Stimulated activated CD4-positive, alpha-beta T cell treated with anti-CD3 and anti-CD28 coated beads, Interleukin-15, amount 100 ng/mL, for 48 hours (primary cell): ENCODE measurements at regions not wholly inside any gene's neighbourhood (a gene's known extent, or its start where the extent isn't known, plus 50 kb on each side); places are given as distances from the start of the nearest gene placed in this dataset.
"Not testable (repeated sequence)": the region's sequence is repeated elsewhere in the genome, so short reads cannot be mapped to it uniquely, and the experiment has no call there.

Source experiments
- DNase-seq, 2 donors: peaks; one replicate each; pipeline ENCODE4 v3.0.0-alpha.2; 2020; ENCODE audit warnings: low read depth in 2 of 2

DNA sequence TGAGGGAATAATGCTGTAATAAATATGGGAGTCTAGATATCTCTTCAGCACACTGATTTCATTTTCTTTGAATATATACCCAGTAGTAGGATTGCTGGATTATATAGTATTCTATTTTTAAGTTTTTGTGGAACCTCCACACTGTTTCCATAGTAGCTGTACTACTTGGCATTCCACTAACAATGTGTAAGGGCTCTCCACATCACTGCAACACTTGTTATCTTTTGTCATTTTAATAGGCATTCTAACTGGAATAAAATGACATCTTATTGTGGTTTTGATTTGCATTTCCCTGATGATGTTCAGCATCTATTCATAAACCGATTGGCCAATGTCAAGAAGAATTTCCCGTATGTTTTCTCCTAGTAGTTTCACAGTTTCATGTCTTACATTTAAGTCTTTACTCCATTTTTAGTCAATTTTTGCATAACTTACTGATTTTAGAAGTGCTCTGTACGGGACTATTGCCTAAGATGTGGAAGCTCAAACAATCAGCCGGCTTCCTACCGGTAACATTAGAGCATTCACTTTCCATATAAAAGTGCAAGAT, 1078.8 kb downstream of the TAF11L14 start:
- no peak for DNase-seq

DNA sequence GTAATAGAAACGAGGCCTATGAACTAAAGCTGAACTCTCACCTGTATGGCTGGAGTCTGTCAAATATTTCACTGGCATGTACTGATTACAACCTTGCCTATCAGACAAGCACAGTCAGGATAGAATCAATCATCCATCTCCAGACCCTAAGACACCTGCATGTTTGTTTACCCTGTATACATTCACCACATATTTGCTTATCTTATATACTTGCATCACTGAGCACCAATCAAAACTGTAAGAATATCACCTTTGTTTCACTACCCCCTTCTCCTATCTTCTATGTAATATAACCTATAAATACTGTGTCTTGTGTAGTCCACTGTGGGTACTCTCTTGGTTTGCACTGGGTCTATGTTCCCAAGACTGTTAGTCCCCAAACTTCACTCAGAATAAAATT, 1085.7 kb downstream of the TAF11L14 start:
- no peak for DNase-seq

DNA sequence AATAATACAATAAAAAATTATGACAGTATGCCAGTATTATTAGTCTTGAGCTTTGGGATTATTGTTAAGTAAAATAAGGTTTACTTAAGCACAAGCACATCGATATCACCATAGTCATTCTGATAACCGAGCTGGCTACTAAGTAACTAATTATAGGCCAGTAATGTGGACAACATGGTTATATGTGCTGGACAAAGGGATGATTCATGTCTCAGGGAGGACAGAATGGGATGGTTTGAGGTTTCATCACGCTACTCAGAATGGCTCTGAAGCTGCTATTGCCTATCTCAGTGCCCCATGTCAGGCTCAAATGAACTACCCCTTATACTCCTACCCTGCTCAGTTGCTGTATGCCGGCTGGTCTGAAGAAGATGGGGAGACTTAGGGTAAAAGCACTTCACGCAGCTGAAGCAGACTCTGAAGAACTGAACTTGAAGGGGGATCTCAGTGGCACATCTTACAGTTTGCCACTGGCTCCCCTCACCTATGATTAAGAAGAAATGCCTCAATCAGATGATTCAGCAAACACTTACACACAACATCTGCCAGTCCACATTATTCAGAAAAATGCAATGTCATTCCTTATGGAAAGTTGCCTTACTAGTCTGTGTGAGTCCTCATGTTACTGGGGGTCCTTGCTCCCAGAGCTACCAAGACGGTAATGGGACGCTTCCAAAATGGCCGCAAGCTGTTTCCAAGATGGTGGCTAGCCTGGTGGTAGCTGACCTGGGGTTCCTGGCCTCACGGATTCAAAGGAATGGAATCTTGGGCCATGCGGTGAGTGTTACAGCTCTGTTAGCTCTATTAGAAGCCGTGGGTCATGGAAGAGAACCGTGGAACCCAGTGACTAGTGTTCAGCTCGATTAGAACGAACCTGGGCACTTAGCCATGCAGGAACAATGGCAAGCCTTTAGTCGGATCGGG, 1098.6 kb downstream of the TAF11L14 start:
- DNase-seq: no peak

DNA sequence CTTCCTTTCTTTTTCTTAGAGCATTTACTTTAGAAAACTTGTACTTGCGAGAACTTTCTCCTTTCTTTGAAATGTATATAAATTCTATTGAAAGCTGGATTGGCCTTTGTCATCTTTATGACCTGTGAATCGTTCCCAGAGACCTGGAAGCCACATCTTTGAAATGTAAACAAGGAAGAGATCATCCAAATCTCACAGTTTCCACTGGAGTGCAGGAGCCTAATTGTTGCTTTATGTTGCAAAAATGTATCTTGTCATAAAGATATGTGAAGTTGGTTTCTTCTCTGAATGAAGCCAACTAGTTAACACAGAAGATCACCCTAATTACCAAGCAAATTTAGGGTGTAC, 1101.8 kb downstream of the TAF11L14 start:
- DNase-seq: no peak

DNA sequence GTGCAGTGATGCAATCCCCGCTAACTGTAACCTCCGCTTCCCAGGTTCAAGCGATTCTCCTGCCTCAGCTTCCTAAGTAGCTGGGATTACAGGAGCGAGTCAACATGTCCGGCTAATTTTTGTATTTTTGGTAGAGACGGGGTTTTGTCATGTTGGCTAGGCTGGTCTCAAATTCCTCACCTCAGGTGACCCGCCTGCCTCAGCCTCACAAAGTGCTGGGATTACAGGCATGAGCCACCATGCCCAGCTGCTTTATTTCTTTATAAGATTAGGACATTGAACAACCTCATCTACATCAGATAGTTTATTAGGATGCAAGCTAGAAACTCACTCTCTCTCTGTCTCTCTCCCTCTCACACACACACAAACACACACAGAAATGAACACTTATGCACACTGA, 1102.5 kb downstream of the TAF11L14 start:
- DNase-seq: not testable (repeated sequence)

DNA sequence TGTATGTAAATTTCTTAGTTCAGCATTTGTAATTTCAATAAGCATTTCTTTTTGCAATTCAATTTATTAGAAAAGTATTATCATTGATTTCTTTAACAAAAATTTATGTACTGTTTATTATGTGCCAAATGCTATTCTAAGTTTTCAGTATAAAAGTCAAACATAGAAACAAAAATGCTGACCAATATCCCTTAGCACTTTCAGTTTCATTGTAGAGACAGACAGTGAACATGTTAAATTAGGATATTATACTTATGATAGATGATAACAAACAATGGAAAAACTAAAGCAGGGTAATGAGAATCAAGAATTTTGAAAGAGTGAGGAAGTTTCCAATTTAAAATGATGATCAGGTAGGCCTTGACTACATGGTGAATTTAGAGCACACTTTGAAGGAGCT, 1106.0 kb downstream of the TAF11L14 start:
- no peak for DNase-seq

DNA sequence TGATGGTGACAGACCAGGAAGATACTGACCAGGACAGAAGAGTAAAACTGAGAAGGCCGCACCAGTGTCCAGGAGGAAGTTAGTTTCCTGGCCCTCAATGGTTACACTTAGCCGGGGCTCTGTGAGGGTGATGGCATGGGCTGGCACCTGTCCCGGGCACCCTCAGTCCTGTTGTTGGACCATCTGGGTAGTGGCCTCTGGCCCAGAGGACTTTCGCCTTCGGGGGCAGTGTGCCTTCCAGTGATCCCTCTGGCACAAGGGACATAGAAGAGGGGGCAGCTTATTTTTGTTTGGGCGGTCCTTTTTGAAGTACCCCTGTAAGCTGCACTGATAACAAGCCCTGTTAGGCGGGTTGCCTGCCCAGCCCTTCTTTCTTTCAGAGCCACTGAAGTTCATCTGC, 1108.6 kb downstream of the TAF11L14 start:
- DNase-seq: no peak

DNA sequence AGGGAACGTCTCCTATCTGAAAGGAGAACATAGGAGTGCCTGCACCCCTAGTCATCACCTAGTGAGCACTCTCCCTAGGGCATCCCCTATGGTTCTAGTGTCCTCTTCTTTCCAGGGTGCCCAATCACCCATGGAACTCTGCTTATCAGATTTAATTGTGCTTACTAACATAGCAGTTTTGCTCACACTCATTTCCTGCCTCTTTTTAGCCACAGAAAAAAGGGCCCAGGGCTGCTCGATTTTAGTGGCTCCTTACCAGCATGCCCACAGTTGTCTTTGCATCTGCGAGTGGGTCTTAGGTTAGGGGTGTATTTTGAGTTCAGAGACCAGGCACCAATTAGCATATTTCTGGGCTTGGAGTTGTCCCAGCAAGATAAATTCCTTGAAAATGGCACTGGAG, 1110.2 kb downstream of the TAF11L14 start:
- no peak for DNase-seq

DNA sequence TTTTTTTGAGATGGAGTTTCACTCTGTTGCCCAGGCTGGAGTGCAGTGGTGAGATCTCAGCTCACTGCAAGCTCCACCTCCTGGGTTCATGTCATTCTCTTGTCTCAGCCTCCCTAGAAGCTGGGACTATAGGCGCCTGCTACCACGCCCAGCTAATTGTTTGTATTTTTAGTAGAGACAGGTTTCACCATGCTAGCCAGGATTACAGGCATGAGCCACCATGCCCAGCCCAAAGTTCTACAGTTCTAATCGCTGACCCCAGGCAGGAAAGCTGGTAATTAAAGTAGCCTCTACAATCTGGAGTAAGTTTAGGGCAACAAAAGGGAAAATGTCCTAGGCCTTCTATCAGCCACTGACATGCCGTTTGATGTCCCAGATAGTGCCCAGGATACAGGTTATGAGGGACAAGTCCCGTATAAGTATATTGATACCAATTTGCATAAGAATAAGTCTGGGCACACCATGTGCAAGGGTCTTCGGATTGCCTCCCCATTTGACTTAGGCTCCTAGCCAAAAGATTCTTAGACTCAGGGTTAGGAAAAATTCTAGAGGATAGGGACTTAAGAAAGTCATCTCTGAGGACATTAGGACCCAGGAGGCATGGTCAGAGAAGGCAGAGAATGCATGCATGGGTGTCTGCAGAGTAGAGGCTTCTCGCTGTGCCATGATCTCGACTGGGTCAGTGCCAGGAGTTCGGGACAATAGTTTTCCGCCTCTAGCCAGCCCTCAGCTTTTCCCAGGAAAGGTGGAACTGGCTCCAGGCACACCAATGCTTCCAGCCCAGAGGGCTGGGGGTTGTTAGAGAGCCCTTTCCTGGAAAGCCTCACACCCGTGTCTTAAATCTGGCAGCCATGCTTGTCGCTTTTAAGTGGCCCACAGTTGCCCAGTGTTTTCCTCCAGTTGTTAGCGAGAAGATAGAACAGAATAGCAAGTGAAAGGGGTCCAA, 1111.1 kb downstream of the TAF11L14 start:
- no peak for DNase-seq

DNA sequence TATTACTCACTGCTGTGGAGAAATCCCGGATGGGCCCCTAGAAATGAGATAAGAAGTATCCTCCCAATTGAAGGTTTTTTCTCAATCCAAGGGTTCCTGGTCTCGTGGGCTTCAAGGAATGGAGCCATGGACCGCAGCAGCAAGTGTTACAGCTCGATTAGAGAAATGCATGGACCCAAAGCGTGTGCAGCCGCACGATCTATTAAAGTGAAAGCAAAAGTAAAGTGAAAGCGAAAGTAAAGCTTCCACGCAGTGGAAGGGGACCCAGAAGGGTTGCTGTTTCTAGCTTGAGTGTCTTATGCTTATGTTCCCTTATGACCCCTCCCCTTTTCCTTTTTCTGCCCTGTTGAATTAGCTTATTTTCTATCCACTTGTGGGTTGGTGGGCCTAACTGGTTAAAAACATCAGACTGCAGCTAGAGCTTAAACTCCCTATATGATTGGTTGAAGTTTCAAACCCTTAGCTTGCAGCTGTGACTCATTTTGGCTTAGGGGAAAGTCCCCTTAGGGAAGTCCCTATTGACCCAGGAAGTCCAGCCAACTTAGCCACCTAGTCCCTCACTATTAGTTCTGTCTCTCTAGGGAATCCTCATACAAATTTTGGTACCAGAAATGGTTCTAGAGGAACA, 1111.8 kb downstream of the TAF11L14 start:
- peak in 1 of 2 donors; percentile 6 for DNase-seq

DNA sequence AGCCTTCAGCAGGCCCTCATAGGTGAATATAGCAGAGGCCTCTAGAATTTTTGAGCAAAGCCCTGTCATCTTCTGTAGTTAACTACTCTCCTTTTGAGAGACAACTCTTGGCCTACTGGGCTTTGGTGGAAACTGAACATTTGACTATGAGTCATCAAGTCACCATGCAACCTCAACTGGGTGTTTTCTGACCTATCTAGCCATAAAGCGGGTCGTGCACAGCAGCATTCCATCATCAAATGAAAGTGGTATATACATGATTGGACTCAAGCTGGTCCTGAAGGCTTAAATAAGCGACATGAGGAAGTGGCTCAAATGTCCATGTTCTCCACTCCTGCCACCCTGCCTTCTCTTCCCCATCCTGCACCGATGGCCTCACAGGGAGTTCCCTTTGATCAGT, 1115.5 kb downstream of the TAF11L14 start:
- DNase-seq: no peak

DNA sequence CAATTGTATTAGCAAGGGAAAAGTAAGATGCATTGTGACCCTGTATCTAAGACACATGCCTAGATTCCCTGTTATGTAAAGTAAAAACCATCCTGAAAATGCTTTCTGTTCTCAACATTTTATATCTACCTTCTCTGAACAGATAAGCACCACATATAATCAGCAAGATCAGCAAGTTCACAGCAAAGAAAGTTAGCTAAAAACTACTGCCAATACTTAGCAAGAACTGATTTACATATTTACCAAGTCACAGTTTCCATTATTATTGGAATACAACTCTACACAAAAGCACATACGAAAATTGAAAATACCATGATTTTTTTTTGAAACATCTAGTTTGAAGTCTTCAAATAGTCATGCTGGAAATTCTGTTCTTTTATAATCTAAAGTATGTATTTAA, 1118.1 kb downstream of the TAF11L14 start:
- no peak for DNase-seq

DNA sequence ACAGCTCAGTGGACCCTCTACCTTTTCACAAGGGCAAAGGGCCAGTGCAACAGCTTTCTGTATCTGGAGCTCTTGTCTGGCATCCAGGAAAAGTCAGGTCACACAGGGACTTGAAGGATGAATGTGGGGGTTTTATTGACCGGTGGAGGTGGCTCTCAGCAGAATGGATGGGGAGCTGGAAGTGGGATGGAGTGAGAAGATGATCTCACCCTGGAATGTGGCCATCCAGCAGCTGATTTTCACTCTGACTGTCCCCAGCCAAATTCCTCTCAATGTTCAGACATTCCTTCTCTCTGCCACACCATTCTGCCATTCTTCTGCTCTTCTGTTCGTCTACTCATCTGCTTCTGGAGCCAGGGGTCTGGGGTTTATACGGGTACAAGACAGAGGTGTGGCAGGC, 1119.9 kb downstream of the TAF11L14 start:
- no peak for DNase-seq

DNA sequence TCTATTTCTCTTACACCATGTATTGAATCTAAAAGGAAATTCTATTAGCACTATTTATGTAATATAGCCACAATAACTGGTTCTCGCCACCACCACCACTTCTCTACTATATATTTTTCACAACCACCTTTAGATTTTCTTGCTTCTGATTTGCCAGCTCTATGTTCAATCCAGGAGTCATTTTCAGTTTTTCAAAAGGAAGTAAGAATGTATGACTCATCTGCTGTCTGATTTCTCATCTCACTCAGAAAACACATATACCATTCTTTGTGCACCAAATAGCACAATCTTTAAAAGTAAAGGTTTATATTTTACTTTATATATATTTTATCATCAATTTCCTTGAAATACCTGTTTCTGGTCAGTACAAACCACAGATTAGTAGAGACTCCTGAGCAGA, 1127.5 kb downstream of the TAF11L14 start:
- no peak for DNase-seq

DNA sequence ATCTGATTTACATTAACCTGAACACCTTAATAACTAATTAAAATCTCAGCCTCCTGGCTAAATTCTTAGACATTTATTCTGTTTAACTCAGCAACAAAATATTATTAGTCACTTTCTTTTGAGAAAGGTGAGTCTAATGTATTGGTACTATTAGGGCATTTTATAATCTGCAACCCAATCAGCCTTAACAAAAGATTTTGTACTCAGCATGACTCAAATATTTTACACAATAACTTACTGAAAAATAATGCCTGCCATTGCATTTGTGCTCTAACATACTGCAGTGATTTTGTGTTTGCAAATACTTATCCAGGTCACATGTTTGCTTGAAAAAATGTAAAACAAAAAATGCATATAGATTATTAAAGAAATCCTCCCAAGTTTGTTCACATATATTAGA, 1129.9 kb downstream of the TAF11L14 start:
- DNase-seq: no peak

DNA sequence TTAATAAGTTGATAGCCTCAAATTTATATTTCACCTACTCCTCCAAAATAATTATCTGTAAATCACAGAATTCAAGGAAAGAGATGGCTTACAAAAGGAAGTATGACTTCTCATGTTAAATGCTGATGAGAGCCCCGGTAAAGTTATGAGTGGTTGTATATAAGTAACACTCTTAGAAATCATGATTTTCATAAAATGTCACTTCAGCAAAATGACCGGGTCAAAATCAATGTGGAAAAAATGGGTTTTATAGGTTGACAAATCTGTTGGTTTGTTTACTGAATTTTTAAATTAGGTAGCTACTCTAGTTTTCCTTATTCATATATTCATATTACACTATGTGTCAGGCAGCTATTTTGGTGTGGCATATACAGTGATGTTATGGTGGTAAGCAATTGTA, 1131.0 kb downstream of the TAF11L14 start:
- no peak for DNase-seq

DNA sequence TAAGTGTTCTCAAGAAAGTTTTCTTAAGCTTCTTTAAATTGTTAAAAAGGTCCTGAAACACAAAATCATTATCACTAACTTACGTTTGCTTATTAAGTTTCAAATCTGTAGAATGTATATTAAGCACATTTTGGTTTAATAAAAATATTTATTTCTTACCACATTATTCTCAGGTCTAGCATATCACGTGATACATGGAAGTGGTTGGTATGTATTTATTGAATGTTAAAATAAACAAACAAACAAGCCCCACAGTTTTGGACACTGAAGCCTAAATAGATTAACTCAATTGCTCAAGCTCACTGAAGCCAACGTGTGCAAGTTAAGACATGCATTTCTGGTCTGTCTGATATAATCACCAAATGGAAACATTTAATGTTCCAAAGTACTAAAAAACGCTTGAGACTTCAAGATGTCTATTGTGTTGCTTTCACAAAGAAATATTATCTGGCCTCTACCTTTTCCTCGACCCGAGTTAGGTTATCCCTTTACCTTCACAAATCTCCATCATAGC, 1136.9 kb downstream of the TAF11L14 start:
- no peak for DNase-seq

DNA sequence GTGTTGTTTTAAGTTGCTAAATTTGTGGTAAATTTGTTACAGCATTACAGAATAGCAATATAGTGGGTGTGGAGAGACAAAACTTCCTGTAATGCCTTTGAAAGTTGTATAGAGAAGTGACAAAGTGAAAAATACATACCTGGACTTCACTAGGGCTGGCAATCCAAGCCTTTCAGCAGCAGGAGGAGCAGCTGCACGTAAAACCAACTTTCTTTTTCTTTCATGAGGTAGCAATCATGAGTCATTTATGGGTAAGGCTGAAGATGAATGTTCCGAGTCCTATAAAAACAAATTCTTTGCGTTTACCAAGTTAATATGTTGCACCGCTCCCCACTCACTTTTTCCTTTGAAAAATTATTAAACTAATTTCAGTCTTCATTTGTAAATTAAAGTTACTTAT, 1138.2 kb downstream of the TAF11L14 start:
- no peak for DNase-seq

DNA sequence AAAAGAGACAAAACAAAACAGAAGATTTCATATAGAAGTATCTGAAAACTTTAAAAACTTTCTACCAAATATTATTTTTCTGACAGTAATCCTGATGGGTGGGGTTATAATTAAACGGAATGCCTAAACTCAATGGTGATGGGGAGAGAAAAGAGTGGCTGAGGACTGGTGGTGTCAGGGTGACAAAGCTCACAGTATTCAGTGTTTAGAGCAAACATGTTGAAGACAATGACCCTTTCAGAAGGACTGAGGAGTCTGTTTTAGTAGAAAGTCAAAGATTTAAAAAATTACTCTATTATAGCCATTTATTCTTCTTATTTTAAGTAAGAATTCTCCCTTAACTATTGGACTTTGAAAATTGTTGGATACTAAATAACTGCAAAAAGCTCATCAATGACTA, 1144.0 kb downstream of the TAF11L14 start:
- DNase-seq: no peak

DNA sequence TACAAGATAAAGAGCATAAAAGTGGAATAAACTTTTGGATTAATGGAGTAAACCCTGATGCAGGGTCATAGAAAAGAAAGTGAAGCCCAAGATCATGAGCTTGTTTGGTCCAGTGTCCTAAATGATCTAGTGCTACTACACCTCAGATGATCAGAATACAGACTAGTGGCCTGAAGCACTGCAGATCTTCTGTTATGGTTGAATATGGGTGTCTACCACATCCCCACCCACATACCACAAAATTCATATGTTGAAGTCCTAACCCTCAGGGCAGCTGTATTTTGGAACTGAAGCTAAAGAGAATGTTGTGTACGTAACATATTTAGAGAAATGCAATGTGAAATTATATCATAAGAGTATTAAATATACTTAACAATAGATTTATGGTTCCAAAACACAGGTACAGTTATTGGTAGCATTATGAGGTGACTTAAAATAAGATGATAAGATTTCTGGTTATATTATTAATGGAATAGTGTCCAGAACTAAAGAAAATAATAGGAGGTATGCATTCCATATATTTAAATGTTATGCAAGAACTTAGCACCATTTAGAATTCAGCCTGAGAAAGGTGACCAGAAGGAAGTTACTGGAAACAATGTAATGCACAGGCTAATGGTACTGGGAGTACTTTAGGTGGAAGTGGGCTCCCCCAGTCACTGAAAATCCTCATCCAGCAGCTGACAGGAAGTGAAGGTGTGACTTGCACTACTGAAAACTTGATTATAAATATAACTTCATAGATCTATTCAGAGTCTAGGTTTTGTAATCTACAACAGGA, 1155.1 kb downstream of the TAF11L14 start:
- DNase-seq: no peak

DNA sequence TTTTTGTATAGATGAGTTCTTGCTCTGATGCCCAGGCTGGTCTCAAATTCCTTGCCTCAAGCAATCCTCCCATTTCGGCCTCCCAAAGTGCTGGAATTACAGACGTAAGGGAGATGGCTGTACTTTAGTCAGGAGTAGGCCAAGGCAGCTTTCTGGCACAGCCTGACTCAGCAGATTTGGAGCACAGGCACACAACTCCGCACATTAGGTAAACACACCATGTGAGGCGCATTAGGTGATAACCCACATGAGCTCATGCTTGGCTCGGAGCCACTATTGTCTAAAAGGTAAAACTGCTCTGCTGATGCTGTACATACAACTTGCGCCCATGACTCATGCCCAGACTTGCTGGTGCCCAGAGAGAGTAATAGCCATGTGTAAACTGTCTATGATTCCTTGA, 1157.9 kb downstream of the TAF11L14 start:
- no peak for DNase-seq
